Upper lobe of left lung (tissue), 4 donors: ENCODE measurements at regions not wholly inside any gene's neighbourhood (a gene's known extent, or its start where the extent isn't known, plus 50 kb on each side); places are given as distances from the start of the nearest gene placed in this dataset.

Experiments
- EP300 ChIP-seq, 4 donors: sonication (generic); formaldehyde crosslinking; IDR thresholded peaks; one replicate each; pipeline ENCODE4 v1.5.1; 2017; ENCODE audit warnings: antibody characterized with exemption in 4 of 4, control low read depth in 2 of 4
- POLR2A ChIP-seq, 4 donors: fragments of 450-650 bp; IDR thresholded peaks; one replicate each; pipeline ENCODE4 v1.5.1; 2016 to 2017; ENCODE audit warnings: antibody characterized with exemption in 4 of 4, mild to moderate bottlenecking in 2 of 4
- TF ChIP-seq, protein P1 (sequence below), 6 experiments: fragments of 450-650 bp in 4 of 6; fragments of 200-600 bp in 2 of 6; sonication (generic) in 2 of 6; IDR thresholded peaks; one replicate each; pipeline ENCODE4 v1.5.1; 2016 to 2019; ENCODE audit warnings: antibody characterized with exemption in 6 of 6

DNA sequence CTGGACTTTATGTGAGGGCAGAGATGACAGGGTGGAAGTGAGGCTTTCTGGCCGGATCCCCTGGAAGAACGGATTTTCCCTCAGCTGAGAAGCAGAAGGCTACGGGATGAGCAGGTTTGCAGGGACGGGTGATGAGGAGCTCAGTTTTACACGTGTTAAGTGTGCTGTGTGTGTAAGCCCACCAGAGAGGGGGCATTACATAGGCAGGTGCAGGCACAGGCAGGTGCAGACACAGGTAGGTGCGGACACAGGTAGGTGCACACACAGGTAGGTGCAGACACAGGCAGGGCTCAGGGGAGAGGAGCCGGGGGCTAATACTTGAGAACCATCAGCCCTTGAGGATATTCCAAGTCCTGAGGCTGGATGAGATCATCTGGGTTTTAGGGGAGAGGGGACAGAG lies 107.7 kb downstream of the COPS8 start:
- TF ChIP-seq, protein P1, sequence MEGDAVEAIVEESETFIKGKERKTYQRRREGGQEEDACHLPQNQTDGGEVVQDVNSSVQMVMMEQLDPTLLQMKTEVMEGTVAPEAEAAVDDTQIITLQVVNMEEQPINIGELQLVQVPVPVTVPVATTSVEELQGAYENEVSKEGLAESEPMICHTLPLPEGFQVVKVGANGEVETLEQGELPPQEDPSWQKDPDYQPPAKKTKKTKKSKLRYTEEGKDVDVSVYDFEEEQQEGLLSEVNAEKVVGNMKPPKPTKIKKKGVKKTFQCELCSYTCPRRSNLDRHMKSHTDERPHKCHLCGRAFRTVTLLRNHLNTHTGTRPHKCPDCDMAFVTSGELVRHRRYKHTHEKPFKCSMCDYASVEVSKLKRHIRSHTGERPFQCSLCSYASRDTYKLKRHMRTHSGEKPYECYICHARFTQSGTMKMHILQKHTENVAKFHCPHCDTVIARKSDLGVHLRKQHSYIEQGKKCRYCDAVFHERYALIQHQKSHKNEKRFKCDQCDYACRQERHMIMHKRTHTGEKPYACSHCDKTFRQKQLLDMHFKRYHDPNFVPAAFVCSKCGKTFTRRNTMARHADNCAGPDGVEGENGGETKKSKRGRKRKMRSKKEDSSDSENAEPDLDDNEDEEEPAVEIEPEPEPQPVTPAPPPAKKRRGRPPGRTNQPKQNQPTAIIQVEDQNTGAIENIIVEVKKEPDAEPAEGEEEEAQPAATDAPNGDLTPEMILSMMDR (IDR thresholded peaks at IDR 0.05) = no peak
- no peak for TF ChIP-seq EP300 (IDR thresholded peaks at IDR 0.05)
- TF ChIP-seq POLR2A (IDR thresholded peaks at IDR 0.05) = no peak
